Endothelial cell of hepatic sinusoid (primary cell): ENCODE measurements at regions not wholly inside any gene's neighbourhood (a gene's known extent, or its start where the extent isn't known, plus 50 kb on each side); places are given as distances from the start of the nearest gene placed in this dataset.

Experiments
- in situ Hi-C: cut with HindIII; loops from 2 replicates; pipeline ENCODE4 v1.10.0; 2017; ENCODE audit warnings: low sequenced_read_pairs

DNA sequence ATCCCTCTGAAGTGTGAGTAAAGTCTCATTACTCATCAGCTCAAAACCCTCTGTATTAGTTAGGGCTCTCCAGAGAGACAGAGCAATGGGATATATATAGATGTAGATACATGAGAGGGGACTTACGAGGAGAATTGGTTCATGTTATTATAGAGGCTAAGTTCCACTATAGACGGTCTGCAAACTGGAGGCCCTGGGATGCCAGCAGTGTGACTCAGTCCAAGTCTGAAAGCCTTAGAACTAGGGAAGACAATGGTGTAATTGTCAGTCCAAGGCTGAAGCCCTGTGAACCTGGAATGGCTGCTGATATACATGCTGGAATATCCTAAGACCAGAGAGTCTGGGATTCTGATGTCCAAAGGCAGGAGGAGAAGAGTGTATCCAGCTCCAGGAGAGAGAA, 57.3 kb upstream of the CEP83 start:
- in situ Hi-C loops, result no loop called here

DNA sequence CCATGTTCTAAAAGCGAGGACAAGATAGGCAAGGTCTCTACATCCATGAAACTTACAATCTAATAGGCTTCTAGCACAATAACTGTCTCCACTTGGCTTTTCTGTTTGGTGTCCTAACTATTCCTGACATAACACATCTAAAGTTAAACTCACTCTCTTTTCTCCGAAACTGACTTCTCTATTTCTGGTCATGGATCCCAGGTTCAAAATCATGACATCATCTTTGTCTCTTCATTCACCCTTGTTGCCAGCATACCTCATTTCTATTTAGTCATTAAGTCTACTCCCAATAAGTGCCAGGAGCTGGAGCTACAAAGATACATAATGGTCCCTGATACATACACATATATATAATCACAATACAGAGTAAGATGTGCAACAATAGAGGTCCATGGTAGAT, 53.9 kb upstream of the CEP83 start:
- in situ Hi-C loops, result loop anchor here (5.0 kb wide), 1 partner anchor 391 kb away; no protein-coding TSS in a partner anchor

DNA sequence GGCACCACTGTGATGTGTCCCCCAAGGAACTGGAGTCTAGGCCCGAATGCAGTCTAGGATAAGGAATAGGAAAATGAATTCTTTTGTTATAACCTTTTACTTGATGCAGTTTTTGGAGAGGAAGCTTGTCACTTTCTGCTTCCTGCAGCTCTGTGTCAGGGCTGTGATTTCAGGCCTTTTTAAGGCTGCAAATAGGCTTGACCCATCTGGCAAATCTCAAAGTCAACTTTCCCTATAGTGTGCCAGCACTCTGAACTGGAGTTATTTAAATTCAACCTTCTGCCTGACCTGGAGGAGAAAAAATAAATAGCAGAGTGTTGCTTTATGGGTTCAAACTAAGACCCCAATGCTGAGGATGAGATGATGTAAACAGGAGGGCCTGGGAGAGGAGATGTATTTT, 51.8 kb upstream of the CEP83 start:
- in situ Hi-C loops, result loop anchor here (5.0 kb wide), 1 partner anchor 389 kb away; no protein-coding TSS in a partner anchor

DNA sequence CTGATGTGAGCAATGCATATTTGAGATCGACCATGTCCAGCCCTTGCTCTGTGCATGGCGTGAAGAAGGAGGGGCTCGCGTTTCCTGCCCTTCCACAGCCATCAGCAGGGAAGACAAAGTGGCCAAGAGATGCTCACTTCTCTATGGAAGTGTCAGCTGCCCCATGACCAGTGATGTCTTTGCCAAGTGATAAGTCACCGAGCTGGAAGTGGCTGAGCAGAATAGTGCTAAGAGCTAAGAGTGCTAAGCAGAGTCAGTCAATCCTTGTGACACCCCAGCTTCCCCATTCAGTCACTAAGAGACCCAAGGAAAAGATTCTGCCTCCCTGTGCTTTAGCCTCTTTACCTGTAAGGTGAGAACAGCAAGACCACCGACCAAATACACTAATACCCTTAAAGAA, 50.5 kb upstream of the CEP83 start:
- in situ Hi-C loops, result loop anchor here (5.0 kb wide), 1 partner anchor 388 kb away; no protein-coding TSS in a partner anchor
